ENCODE measurements at regions not wholly inside any gene's neighbourhood (a gene's known extent, or its start where the extent isn't known, plus 50 kb on each side); places are given as distances from the start of the nearest gene placed in this dataset.

GRCh38 chr11:81700076-81700475 is 1033.6 kb downstream of the FAM181B start:
- TF ChIP-seq, protein P1, sequence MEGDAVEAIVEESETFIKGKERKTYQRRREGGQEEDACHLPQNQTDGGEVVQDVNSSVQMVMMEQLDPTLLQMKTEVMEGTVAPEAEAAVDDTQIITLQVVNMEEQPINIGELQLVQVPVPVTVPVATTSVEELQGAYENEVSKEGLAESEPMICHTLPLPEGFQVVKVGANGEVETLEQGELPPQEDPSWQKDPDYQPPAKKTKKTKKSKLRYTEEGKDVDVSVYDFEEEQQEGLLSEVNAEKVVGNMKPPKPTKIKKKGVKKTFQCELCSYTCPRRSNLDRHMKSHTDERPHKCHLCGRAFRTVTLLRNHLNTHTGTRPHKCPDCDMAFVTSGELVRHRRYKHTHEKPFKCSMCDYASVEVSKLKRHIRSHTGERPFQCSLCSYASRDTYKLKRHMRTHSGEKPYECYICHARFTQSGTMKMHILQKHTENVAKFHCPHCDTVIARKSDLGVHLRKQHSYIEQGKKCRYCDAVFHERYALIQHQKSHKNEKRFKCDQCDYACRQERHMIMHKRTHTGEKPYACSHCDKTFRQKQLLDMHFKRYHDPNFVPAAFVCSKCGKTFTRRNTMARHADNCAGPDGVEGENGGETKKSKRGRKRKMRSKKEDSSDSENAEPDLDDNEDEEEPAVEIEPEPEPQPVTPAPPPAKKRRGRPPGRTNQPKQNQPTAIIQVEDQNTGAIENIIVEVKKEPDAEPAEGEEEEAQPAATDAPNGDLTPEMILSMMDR (IDR thresholded peaks at IDR 0.05): no peak
- TF ChIP-seq POLR2A (IDR thresholded peaks at IDR 0.05): no peak
- WGBS, 2 donors: 70 to 79% methylated on average over 1 of the region's 1 CpG
- DNase-seq: no peak
- Histone ChIP-seq H3K4me3 (no peak overlapping the region), H3K4me1 (no peaks in the 10 kb centered on the region), H3K9me3 (peaks cover 0 to 4% (median 0%) of the 10 kb centered on the region in 3 donors), H3K36me3 (no peaks in the 10 kb centered on the region), H3K27me3 (no peaks in the 10 kb centered on the region), H3K27ac (no peak overlapping the region)
- intact Hi-C loops (cut with DNase I): no loop called here

GRCh38 chr11:81687057-81687456 is 1046.6 kb downstream of the FAM181B start:
- Histone ChIP-seq H3K27ac (no peak overlapping the region), H3K9me3 (no peaks in the 10 kb centered on the region), H3K4me1 (no peaks in the 10 kb centered on the region), H3K4me3 (no peak overlapping the region), H3K36me3 (no peaks in the 10 kb centered on the region), H3K27me3 (no peaks in the 10 kb centered on the region)
- intact Hi-C loops (cut with DNase I): no loop called here
- no peak for TF ChIP-seq POLR2A (IDR thresholded peaks at IDR 0.05)
- TF ChIP-seq, protein P1 (IDR thresholded peaks at IDR 0.05): no peak
- no peak for DNase-seq
- WGBS, 2 donors: 92 to 100% methylated on average over 2 of the region's 2 CpGs

DNA sequence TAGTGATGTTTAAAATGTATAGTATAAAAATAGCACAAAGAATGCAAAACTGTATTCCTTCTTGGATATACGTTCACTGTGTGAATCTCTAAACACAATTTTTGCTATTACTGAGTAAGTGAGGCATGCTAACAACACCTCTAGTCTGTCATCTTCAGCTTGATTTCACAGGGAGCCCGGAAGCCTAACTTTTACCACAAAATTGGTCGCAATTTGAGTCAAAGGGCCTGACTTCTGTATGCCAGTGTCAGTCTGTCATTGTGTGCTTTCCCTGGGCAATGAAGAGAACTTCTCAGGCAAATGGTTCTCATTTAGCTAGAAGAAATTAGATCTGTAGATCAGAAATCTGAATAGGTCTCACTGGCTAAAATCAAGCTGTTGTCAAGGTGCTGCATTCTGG is 1059.5 kb downstream of the FAM181B start:
- H3K4me3 ChIP-seq: no peak overlapping the region
- 58 to 62% methylated on average over 3 of the region's 3 CpGs for WGBS, 2 donors
- H3K27ac ChIP-seq: no peak overlapping the region
- H3K36me3 ChIP-seq: no peaks in the 10 kb centered on the region
- H3K9me3 ChIP-seq: no peaks in the 10 kb centered on the region
- intact Hi-C loops (cut with DNase I): no loop called here
- H3K27me3 ChIP-seq: no peaks in the 10 kb centered on the region
- TF ChIP-seq POLR2A (IDR thresholded peaks at IDR 0.05): no peak
- TF ChIP-seq, protein P1 (IDR thresholded peaks at IDR 0.05): no peak
- DNase-seq: no peak
- no peaks in the 10 kb centered on the region for H3K4me1 ChIP-seq

GRCh38 chr11:81673001-81673400 is 1060.7 kb downstream of the FAM181B start:
- H3K4me3 ChIP-seq: no peak overlapping the region
- TF ChIP-seq, protein P1 (IDR thresholded peaks at IDR 0.05): no peak
- TF ChIP-seq POLR2A (IDR thresholded peaks at IDR 0.05): no peak
- H3K4me1 ChIP-seq: no peaks in the 10 kb centered on the region
- H3K36me3 ChIP-seq: no peaks in the 10 kb centered on the region
- H3K27ac ChIP-seq: no peak overlapping the region
- no peak for DNase-seq
- intact Hi-C loops (cut with DNase I): no loop called here
- H3K27me3 ChIP-seq: no peaks in the 10 kb centered on the region
- H3K9me3 ChIP-seq: no peaks in the 10 kb centered on the region

DNA sequence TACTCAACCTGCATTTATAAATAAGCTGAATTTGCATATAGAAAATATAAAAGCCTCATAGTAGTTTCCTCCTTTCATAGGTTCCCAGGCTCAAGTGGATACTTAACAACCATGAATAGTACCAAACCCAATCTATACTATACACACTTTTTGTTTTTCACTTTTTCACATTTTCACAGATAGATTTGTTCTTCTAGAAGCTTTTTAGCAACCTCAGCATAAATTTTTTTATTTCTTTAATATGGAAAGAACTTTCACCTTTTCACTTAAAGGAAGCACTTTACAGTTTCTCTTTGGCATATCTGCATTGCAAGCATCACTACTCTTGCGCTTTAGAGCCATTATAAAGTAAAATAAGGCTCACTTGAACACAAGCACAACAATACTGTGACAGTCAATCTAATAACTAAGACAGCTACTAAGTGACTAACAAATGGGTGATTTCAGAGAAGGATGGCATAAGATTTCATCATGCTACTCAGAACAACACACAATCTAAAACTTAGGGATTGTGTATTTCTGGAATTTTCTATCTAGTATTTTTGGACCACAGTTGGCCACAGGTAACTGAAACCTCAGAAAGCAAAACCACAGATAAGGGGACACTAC is 1063.6 kb downstream of the FAM181B start:
- no peaks in the 10 kb centered on the region for H3K4me1 ChIP-seq
- H3K9me3 ChIP-seq: no peaks in the 10 kb centered on the region
- no peaks in the 10 kb centered on the region for H3K36me3 ChIP-seq
- TF ChIP-seq, protein P1 (IDR thresholded peaks at IDR 0.05): no peak
- TF ChIP-seq POLR2A (IDR thresholded peaks at IDR 0.05): no peak
- no peaks in the 10 kb centered on the region for H3K27me3 ChIP-seq
- H3K4me3 ChIP-seq: no peak overlapping the region
- no peak overlapping the region for H3K27ac ChIP-seq
- WGBS, 2 donors: 73 to 83% methylated on average over 1 of the region's 1 CpG
- DNase-seq: no peak
- intact Hi-C loops (cut with DNase I): no loop called here
